Jurkat, Clone E6-1 (cell line): ENCODE measurements at regions not wholly inside any gene's neighbourhood (a gene's known extent, or its start where the extent isn't known, plus 50 kb on each side); places are given as distances from the start of the nearest gene placed in this dataset.

ENCODE experiments used
- DNase-seq: peaks from one replicate; pipeline ENCODE4 v3.0.0-alpha.2; 2011; ENCODE audit warnings: low read depth, low spot score
- H3K4me3 ChIP-seq: 2 replicates; pipeline ENCODE4 v1.5.1; 2011; ENCODE audit warnings: mild to moderate bottlenecking, low read length, control low read depth, moderate library complexity

DNA sequence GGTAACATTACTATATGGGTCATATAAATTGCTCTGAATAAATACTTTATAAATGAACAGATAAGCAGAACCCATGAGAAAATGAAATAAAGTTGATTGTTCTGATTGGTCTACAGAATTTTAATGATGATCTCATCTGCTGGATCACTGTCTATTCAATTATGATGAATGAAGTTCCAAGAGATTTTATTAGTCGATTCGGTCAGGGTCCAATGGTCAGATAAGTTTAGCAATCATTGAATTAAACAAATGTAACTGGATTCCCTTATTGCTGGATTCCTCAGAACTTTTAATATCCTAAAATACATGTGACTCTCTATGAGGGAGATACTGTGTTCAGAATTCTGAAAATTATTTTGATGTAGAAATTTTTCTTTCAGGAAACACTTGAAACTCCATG lies 715.2 kb downstream of the EPM2A start:
- DNase-seq, result no peak

DNA sequence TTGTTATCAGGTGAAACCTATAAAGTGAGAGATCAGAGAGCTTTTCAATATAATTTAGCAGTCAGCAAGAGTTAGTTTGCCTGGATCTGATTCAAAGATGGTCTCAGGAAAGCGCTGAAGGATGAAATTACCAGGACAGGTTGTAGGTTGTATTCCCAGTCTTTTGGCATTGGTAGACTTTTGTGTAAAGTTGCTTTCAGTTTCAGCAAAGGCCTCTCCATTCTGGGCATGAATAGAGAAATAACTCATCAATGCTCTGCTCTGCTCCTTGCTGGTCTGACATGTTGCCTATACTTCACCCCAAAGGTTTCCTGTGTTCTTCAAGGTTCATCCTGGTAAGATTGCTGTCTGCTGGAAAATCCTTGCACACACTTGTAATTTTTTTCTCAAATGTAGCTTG lies 714.8 kb downstream of the EPM2A start:
- H3K4me3 ChIP-seq, result no peak overlapping the region
- no peak for DNase-seq

More for the DNA sequence above, 715.2 kb downstream of the EPM2A start:
- H3K4me3 ChIP-seq, result no peak overlapping the region

DNA sequence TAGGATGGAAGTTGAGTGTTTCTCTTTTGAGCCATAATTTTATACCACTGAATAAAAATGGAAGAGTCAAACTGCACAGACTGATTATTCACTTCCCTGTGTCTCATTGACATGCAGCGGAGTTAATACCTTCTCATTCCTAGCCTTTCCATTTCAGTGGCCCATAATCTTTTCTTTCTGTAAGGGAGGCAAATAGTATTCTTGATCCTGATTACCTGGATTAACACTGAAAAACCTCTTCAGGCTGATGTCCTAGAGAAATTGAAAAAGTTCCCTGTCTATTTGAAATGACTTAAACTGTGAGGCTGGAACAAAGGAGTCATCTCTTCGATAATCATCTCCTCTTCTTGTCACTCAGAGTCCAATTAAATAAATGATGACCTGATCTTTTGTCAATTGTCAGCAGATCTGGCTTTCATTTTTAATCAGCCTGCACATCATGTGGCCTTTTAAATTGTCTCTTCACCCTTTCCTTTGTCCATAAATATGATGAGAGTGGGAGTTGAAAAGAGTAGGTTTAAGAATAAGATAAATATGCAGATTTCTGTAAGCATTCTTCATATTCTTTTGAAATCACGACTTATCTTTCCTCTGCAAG lies 713.0 kb downstream of the EPM2A start:
- no peak overlapping the region for H3K4me3 ChIP-seq
- DNase-seq, result no peak

DNA sequence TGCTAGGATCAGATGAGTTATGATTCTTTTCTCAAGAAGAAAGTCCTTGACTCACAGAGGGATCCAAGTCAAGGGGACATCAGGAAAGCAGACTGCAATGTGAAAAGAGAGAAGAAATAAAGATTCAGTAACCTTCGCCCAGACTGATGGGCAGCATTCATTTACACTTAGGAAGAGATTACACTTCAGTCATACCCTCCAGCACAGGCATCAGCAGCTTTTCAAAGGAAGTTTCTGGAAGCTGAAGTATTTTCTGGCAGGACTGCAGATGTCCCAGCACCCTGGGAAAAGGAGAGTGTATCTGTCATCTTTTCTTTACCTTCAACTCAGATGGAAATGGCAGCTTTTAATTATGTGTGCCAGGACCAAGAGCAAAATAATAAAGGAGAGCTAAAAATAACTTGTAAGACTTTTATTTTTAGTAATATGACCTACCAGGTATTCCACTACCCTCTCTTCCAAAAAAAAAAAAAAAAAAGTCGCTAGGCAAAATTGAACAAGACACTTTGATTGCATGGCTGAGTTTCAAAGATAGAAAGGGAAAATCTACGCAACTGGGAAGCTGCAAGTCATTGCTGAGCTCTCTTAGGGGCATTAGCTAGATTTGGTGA lies 712.1 kb downstream of the EPM2A start:
- H3K4me3 ChIP-seq, result no peak overlapping the region
- DNase-seq, result no peak

DNA sequence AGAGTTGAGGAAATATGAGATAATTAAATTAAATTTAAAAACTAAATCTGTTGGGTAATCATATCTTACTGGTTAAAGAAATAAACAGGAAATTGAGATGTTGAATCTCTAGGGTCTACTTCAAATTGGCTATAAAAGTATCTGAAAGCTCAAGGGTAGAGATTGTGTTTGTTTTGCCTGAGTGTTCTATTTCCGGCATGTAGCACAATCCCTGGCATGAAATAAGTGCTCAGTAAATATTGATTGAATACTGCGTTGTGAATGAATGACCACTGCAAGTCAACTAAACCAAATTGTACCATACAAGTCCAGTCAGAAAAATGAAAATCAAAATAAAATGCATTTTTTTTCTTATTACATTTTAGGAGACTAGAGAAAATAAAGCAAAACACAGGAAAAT lies 709.8 kb downstream of the EPM2A start:
- H3K4me3 ChIP-seq, result no peak overlapping the region
- DNase-seq, result no peak

DNA sequence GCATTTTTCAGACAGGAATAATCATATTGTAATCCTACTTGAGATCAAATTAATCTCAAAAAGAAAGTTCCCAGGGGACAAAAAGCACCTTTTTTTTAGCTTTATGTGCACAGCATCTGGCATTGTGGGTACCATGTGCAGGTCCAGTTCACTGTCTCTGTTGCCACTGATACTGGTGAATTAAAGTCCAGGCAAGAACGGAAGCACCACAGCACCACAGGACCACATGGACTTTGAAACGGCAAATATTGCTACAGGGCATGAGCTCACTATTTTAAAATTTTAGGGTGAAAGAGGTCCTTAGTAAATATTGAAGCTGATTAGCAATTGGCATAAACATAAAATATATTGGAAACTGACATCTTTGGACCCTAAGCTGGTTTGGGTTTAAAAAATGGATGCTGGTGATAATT lies 709.0 kb downstream of the EPM2A start:
- no peak overlapping the region for H3K4me3 ChIP-seq
- no peak for DNase-seq

DNA sequence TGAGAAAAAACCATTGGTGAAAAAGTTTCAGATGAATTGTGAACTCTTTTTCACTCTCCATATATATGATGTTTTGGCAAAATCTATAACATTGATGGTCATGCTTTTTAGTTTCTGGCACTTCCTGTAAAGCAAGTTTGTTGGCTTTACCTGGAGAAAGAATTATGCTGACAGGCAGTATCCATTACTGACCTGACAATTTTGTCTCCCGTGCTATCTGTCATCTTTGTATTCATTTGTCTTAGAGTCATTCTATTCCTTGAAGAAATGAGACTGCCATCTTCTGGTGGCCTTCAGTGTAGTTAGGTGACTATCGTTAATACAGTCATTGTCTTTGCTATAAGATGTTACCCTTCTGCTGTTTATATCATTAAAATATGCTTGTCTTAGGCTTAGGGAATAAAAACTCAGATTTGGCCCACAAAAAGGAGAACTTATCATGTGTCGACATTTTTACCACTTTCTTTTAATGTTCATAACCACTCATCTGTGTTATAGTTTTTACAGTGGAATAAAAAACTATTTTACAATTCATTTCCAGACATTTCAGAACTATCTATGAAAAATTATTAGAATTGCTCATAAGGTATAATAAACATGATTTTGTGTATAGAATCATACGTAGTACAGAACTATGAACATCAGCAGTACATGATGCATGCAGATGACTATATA lies 707.0 kb downstream of the EPM2A start:
- no peak overlapping the region for H3K4me3 ChIP-seq
- peak; percentile 41 for DNase-seq

DNA sequence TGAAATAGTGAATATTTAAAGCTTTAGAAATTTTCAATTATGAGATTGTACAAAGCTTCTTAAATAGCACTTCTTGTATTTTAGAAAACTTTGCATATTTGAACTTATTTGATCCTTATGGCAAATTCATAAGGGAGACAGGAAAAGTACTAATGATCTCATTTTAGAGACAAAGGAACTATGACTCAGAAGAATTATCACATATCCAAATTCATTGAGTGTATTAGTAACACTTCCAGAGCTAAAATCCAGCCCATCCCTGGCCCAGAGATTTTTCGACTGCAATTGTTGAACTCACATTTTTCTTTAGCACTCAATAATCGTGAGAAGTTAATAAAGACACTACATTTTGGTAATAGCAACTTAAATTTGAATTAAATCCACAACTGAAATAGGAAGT lies 704.3 kb downstream of the EPM2A start:
- no peak overlapping the region for H3K4me3 ChIP-seq
- DNase-seq, result no peak

DNA sequence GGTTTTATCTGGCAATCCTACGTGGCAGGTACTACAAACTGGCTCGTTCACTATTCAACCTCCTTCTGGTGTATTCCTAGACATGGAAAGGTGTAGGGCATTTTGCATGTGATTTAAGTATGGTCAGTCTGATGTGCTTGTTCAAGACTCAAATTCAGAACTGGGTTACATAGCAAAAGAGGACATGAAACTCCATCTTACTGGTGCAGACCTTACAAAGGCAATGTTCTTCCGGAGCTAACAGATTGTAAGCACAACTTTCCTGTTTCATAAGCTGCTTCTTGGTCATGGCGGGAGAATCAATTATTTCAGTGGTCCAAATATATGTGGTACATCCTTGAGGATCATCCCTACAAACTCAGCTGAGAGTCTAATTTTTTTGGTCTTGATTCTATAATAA lies 703.4 kb downstream of the EPM2A start:
- H3K4me3 ChIP-seq, result no peak overlapping the region
- DNase-seq, result no peak

DNA sequence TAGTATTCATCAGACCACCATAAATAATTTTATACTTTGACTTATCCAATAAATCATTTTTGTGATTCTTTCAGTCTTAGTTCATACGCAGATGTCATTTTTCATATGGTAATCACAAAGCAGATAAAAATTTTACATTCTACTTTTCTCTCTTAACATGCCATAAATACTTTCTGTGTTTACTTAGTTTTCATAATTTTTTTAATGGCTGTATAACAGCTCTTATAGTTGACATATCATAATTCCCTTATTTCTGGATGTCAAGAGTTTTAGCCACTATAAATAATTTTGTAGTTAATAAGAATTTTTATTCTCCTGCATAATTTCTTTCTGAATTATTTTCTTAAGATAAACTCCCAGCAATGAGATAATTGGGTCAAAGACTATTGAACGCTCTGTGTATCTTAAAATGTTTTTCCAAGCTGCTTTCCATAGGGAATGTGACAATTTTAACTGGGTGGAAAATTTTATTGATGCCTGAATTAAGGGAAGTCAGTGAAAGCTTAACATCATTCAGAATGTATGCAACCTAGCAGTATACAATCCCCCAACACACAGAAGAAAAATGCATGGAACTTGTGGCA lies 702.7 kb downstream of the EPM2A start:
- DNase-seq, result no peak
- H3K4me3 ChIP-seq, result no peak overlapping the region

DNA sequence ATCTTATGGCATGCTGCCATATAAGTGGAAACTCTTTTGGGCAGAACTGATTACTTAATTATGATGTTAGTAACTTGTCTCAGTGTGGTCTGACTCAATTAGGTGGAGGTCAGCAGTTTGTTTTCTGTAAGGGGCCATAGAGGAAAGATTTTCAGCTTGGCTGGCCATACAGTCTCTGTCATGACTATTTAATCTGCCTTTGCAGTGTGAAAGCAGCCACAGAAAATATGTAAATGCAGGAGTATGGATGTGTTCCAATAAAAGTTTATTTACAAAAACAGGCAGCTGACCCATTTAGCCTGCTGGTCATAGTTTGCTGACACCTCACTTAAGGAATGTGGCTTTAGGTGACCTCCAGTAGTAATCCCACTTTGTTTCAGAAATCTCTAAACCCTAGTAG lies 700.7 kb downstream of the EPM2A start:
- no peak overlapping the region for H3K4me3 ChIP-seq
- DNase-seq, result no peak

DNA sequence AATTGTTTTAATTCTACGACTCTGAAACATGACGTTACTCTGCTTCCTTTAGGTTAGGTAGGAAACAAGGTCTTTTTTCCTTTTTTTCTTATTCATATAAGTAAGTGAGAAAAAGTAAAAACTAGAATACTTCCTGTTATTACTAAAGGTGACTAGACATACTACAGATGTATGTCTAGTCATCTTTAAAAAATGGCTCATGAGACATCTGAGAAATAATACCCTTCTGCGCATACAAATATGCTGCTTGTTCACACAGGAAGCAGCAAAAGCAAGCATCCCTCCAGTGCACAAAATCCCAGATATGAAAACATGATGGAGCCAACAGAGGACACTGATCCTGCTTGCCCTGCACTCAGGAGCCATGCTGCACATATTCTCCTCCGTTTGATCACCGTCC lies 699.1 kb downstream of the EPM2A start:
- H3K4me3 ChIP-seq, result no peak overlapping the region
- no peak for DNase-seq

DNA sequence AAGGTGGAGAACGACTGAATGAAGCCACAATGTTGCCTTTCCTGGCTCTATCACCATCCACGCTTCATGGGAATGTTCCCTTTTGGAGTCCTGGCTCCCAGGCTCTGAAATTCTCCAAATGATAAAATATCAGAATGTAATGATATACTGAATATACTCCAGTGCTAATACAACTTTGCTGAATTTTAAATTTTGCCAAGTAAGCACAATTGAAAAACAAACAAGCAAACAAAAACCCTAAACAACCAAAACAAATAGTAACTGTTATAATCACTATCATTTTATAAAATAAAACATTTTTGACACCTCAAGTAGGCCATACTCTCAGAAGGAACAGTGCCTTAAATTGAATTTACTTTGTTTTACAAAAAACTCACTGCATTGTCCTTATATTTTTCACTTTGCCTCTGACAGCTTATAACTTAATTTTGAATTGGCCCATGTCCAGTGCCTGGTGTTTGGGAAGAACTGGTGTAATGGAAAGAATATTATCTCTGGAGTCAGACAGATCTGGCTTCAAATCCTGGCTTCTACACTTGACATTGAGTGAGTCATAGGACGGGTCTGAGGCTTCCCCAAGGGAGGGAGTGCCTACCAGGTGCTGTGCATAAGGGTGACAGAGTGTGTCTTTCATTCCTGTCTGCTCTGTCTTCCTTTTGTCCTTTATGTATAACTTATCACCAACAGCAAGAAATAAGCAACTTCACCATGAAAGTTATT lies 698.3 kb downstream of the EPM2A start:
- H3K4me3 ChIP-seq, result no peak overlapping the region
- no peak for DNase-seq

DNA sequence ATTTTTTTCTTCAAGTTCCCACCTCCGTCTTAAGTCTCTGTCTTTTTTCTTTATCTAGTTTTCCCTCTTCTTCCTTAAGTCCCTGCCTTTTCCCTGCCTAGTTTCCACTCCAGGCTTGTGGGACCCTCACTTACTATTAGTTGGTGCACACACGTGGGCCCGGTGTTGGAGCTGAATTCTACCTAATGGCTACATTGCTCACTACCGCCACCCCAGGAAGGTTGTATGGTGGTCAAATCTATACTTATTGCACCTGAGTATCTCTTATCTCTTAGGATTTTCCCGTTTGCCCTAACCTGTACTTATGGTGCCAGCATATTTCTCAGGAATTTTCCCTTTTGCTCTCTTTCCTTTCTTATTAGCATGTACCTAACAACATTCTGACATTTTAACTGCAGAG lies 692.8 kb downstream of the EPM2A start:
- no peak overlapping the region for H3K4me3 ChIP-seq
- no peak for DNase-seq

DNA sequence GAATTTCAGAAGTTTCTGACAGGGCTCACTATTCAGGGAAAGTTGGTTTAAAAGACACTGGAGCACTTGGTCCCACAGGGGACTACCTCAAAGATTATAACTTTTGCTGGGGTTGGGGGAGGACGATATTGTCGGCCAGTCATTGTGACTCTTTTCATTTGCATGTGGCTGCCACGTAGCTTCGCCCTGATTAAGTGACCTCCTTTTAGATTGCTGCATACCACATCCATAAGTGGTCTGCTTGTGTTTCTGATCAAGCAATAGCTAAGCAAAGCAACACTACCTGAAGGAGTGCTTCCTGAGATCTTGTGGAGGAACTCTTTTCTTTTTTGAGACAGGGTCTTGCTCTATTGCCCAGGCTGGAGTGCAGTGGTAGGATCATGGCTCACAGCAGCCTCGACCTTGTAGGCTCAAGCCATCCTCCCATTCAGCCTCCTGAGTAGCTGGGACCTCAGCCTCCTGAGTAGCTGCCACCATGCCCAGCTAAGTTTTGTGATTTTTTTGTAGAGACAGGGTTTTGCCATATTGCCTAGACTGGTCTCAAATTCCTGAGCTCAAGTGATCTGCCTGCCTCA lies 691.3 kb downstream of the EPM2A start:
- no peak overlapping the region for H3K4me3 ChIP-seq
- DNase-seq, result no peak

DNA sequence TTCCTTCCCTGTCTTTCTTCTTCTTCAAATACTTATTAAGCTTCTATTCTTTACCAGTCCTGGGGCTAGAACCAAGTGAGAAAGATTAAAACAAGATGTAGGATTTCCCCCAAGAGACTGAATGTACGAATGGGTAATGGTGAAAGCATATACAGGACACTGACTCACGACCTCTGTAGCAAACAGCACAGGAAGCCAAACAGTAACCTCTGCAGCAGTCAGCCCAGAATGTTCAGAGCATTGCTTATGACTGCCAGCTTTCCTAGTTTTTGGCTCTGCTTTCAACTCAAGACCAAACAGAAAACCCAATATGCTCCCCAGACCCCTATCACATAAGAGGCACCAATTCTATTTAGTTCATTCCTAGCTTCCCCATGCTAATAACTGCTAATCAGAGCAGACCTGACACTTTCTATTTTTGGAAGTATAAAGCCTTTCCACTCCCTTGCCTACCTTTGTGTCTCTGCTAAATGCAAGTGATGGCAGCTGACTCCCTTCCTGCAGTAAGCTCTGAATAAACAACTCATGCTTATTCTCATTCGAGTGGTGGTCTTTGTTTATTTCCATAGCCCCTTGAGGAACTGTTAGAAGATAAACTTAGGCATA lies 690.6 kb downstream of the EPM2A start:
- no peak for DNase-seq
- no peak overlapping the region for H3K4me3 ChIP-seq

DNA sequence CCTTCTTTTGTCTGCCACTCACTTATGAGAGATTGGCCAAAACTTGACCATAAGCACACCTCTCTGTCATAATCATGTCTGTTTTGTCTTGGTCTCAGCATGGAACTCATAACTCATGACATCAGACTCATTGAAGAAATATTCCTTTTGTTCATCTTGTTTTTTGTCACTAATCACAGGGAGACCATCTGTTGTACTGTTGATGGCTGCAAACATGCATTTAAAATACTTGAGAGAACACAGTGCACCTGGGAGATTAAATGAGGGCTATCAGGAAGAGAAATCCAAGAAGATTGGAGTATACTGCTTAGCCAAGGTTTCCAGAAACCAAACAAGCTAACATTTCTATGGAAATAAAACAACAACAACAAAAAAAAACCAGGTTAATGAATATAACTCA lies 689.7 kb downstream of the EPM2A start:
- DNase-seq, result no peak
- H3K4me3 ChIP-seq, result no peak overlapping the region

DNA sequence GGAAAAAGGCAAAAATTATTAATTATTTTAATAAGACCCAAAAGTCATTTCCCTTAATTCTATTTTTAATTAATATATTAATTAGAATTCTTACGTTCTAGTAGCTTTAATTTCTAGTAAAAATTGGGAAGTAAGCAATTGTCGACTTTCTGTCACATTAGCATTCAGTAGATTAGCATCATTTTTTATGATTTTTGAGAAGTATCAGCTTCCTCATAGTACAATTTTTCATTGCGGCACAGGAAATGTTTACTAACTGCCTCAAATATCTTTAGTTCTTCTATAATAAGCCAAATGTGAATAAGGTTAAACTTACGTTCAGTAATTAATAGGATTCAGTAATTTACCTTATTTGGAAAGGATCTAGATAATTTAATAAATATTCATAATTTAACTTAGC lies 687.4 kb downstream of the EPM2A start:
- H3K4me3 ChIP-seq, result no peak overlapping the region
- DNase-seq, result no peak

DNA sequence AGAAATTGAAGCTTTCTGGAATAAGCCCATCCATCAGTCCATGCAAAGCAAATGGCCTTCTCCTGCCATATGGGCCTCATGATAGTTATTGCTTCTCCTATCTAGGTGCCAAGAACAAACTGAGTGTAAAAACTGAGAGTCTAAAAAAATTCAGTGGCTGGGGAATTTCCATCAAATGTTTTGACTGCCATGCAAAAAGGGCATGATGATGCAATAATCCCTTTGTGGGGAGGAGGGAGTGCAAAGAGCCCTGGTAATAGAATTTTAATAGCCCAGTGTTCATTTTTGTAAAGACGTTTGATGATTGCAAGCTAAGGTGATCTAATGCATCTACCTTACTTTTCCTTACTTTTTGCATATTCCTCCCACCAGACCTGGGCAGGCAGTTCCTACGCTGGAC lies 683.7 kb downstream of the EPM2A start:
- H3K4me3 ChIP-seq, result no peak overlapping the region
- no peak for DNase-seq
